ENCODE measurements at regions not wholly inside any gene's neighbourhood (a gene's known extent, or its start where the extent isn't known, plus 50 kb on each side); places are given as distances from the start of the nearest gene placed in this dataset.

DNA sequence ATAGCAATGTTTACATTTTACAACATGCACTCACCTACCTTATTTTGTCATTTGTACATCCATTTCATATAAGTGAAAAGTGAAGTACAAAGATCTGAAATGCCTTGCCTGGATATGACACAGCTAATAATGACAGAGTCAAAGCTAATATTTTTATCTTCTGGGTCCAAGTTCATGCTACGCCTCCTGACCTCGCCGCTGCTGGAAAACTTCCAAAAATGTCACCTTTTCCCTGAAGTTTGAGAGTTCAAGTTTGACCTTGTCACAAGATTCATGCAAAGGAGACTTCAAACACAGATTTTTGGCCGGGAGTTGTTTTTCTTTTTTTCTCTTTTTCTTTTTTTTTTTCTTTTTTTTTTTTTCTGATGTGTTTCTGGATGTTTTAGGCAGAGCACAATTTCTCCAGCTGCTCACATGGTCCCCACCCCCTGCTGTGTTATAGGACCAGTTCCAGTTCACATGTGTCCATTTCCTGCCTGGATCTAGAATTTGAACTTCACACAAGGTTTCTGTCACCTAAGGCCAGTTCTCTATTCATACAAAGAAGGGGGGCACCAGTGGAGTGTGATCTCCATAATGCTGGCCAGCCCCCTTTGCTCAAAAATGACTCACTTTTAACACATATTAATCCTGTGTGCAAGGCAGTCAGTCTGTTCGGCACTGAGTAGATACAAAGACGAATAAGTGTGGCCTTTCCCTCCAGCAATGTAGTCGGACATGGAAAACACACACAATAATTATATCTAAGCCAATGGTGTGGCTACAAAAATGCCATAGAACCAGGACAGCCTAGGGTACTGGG is 546.8 kb downstream of the BUD13 start:
- H3K9me3 Mint-ChIP-seq, result no peaks in the 10 kb centered on the region
- Histone ChIP-seq H3K4me2 (no peak overlapping the region), H3K27me3 (ENCODE audit: insufficient read depth) (no peaks in the 10 kb centered on the region), H3K4me3 (no peak overlapping the region), H4K20me1 (replicated peaks; ENCODE audit: insufficient read depth) (no peaks in the 10 kb centered on the region), H3K9me2 (ENCODE audit: insufficient read depth) (no peaks in the 10 kb centered on the region), H3K36me3 (ENCODE audit: insufficient read depth) (no peaks in the 10 kb centered on the region), H3K79me2 (replicated peaks; ENCODE audit: insufficient read depth) (no peaks in the 10 kb centered on the region), H3F3A (replicated peaks; ENCODE audit: low read depth) (no peaks in the 10 kb centered on the region), H3K4me1 (ENCODE audit: insufficient read depth) (peaks cover 16% of the 10 kb centered on the region), H2AFZ (no peak overlapping the region), H3K27ac (ENCODE audit: low read depth) (no peak overlapping the region)
- H3K4me1 Mint-ChIP-seq, result peaks cover 28% of the 10 kb centered on the region
- no peak for ATAC-seq
- peaks cover 4% of the 10 kb centered on the region for H3K27me3 Mint-ChIP-seq (ENCODE audit: insufficient read depth, low read depth, poor library complexity)
- H3K27ac Mint-ChIP-seq, result no peak overlapping the region
- no peak overlapping the region for H3K4me3 Mint-ChIP-seq
- no peaks in the 10 kb centered on the region for H3K36me3 Mint-ChIP-seq (ENCODE audit: low read depth)
- TF ChIP-seq, protein P1, sequence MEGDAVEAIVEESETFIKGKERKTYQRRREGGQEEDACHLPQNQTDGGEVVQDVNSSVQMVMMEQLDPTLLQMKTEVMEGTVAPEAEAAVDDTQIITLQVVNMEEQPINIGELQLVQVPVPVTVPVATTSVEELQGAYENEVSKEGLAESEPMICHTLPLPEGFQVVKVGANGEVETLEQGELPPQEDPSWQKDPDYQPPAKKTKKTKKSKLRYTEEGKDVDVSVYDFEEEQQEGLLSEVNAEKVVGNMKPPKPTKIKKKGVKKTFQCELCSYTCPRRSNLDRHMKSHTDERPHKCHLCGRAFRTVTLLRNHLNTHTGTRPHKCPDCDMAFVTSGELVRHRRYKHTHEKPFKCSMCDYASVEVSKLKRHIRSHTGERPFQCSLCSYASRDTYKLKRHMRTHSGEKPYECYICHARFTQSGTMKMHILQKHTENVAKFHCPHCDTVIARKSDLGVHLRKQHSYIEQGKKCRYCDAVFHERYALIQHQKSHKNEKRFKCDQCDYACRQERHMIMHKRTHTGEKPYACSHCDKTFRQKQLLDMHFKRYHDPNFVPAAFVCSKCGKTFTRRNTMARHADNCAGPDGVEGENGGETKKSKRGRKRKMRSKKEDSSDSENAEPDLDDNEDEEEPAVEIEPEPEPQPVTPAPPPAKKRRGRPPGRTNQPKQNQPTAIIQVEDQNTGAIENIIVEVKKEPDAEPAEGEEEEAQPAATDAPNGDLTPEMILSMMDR (conservative IDR thresholded peaks at IDR 0.05; ENCODE audit: low read depth in 2 of 2), result no peak
- no peak for TF ChIP-seq ZNF331 (CRISPR knock-in tag; IDR thresholded peaks at IDR 0.05; ENCODE audit: low read depth)
- no peak for DNase-seq (ENCODE audit: low spot score)

DNA sequence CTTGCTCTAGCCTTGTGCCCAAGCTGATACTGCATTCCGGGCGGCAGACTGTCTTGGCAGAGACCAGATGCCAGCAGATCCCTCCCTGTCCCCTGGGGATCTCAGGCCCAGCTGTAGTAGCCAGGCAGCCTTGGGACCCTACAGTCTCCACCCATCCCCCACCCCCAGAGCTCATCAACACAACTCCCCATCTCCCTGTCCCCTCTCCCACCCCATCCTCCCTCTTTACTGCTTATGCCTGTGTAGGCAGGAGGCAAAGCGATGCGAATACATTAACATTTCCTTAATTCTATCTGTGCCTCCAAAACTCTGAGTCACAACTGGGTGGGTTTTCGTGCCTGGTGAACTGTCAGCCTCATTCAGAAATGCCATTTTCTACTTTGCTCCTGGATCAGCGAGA is 547.6 kb downstream of the BUD13 start:
- Histone ChIP-seq H3K9me2 (ENCODE audit: insufficient read depth) (no peaks in the 10 kb centered on the region), H3K27me3 (ENCODE audit: insufficient read depth) (no peaks in the 10 kb centered on the region), H3K4me3 (no peak overlapping the region), H3K27ac (ENCODE audit: low read depth) (no peak overlapping the region), H2AFZ (no peak overlapping the region), H3K36me3 (ENCODE audit: insufficient read depth) (no peaks in the 10 kb centered on the region), H3F3A (replicated peaks; ENCODE audit: low read depth) (no peaks in the 10 kb centered on the region), H4K20me1 (replicated peaks; ENCODE audit: insufficient read depth) (no peaks in the 10 kb centered on the region), H3K4me2 (peak overlapping the region; percentile 62; the same call in 1 of the 2 replicates), H3K4me1 (ENCODE audit: insufficient read depth) (peaks cover 14% of the 10 kb centered on the region), H3K79me2 (replicated peaks; ENCODE audit: insufficient read depth) (no peaks in the 10 kb centered on the region)
- Mint-ChIP-seq H3K4me1 (peaks cover 28% of the 10 kb centered on the region), H3K27me3 (ENCODE audit: insufficient read depth, low read depth, poor library complexity) (peaks cover 4% of the 10 kb centered on the region), H3K4me3 (no peak overlapping the region), H3K9me3 (no peaks in the 10 kb centered on the region), H3K36me3 (ENCODE audit: low read depth) (no peaks in the 10 kb centered on the region), H3K27ac (no peak overlapping the region)
- DNase-seq (ENCODE audit: low spot score) (peak; percentile 50), ATAC-seq (peak; percentile 64)
- TF ChIP-seq EZH2 (IDR thresholded peaks at IDR 0.05; ENCODE audit: low read depth, unreplicated experiment) (no peak), POLR2AphosphoS5 (IDR thresholded peaks at IDR 0.05; ENCODE audit: low read depth) (no peak), EZH2phosphoT487 (IDR thresholded peaks at IDR 0.05; ENCODE audit: unreplicated experiment) (no peak)
- TF ChIP-seq, protein P2, sequence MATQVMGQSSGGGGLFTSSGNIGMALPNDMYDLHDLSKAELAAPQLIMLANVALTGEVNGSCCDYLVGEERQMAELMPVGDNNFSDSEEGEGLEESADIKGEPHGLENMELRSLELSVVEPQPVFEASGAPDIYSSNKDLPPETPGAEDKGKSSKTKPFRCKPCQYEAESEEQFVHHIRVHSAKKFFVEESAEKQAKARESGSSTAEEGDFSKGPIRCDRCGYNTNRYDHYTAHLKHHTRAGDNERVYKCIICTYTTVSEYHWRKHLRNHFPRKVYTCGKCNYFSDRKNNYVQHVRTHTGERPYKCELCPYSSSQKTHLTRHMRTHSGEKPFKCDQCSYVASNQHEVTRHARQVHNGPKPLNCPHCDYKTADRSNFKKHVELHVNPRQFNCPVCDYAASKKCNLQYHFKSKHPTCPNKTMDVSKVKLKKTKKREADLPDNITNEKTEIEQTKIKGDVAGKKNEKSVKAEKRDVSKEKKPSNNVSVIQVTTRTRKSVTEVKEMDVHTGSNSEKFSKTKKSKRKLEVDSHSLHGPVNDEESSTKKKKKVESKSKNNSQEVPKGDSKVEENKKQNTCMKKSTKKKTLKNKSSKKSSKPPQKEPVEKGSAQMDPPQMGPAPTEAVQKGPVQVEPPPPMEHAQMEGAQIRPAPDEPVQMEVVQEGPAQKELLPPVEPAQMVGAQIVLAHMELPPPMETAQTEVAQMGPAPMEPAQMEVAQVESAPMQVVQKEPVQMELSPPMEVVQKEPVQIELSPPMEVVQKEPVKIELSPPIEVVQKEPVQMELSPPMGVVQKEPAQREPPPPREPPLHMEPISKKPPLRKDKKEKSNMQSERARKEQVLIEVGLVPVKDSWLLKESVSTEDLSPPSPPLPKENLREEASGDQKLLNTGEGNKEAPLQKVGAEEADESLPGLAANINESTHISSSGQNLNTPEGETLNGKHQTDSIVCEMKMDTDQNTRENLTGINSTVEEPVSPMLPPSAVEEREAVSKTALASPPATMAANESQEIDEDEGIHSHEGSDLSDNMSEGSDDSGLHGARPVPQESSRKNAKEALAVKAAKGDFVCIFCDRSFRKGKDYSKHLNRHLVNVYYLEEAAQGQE (IDR thresholded peaks at IDR 0.05; ENCODE audit: unreplicated experiment), result no peak
- TF ChIP-seq, protein P3, sequence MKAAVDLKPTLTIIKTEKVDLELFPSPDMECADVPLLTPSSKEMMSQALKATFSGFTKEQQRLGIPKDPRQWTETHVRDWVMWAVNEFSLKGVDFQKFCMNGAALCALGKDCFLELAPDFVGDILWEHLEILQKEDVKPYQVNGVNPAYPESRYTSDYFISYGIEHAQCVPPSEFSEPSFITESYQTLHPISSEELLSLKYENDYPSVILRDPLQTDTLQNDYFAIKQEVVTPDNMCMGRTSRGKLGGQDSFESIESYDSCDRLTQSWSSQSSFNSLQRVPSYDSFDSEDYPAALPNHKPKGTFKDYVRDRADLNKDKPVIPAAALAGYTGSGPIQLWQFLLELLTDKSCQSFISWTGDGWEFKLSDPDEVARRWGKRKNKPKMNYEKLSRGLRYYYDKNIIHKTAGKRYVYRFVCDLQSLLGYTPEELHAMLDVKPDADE (IDR thresholded peaks at IDR 0.05), result no peak
- TF ChIP-seq, protein P4, sequence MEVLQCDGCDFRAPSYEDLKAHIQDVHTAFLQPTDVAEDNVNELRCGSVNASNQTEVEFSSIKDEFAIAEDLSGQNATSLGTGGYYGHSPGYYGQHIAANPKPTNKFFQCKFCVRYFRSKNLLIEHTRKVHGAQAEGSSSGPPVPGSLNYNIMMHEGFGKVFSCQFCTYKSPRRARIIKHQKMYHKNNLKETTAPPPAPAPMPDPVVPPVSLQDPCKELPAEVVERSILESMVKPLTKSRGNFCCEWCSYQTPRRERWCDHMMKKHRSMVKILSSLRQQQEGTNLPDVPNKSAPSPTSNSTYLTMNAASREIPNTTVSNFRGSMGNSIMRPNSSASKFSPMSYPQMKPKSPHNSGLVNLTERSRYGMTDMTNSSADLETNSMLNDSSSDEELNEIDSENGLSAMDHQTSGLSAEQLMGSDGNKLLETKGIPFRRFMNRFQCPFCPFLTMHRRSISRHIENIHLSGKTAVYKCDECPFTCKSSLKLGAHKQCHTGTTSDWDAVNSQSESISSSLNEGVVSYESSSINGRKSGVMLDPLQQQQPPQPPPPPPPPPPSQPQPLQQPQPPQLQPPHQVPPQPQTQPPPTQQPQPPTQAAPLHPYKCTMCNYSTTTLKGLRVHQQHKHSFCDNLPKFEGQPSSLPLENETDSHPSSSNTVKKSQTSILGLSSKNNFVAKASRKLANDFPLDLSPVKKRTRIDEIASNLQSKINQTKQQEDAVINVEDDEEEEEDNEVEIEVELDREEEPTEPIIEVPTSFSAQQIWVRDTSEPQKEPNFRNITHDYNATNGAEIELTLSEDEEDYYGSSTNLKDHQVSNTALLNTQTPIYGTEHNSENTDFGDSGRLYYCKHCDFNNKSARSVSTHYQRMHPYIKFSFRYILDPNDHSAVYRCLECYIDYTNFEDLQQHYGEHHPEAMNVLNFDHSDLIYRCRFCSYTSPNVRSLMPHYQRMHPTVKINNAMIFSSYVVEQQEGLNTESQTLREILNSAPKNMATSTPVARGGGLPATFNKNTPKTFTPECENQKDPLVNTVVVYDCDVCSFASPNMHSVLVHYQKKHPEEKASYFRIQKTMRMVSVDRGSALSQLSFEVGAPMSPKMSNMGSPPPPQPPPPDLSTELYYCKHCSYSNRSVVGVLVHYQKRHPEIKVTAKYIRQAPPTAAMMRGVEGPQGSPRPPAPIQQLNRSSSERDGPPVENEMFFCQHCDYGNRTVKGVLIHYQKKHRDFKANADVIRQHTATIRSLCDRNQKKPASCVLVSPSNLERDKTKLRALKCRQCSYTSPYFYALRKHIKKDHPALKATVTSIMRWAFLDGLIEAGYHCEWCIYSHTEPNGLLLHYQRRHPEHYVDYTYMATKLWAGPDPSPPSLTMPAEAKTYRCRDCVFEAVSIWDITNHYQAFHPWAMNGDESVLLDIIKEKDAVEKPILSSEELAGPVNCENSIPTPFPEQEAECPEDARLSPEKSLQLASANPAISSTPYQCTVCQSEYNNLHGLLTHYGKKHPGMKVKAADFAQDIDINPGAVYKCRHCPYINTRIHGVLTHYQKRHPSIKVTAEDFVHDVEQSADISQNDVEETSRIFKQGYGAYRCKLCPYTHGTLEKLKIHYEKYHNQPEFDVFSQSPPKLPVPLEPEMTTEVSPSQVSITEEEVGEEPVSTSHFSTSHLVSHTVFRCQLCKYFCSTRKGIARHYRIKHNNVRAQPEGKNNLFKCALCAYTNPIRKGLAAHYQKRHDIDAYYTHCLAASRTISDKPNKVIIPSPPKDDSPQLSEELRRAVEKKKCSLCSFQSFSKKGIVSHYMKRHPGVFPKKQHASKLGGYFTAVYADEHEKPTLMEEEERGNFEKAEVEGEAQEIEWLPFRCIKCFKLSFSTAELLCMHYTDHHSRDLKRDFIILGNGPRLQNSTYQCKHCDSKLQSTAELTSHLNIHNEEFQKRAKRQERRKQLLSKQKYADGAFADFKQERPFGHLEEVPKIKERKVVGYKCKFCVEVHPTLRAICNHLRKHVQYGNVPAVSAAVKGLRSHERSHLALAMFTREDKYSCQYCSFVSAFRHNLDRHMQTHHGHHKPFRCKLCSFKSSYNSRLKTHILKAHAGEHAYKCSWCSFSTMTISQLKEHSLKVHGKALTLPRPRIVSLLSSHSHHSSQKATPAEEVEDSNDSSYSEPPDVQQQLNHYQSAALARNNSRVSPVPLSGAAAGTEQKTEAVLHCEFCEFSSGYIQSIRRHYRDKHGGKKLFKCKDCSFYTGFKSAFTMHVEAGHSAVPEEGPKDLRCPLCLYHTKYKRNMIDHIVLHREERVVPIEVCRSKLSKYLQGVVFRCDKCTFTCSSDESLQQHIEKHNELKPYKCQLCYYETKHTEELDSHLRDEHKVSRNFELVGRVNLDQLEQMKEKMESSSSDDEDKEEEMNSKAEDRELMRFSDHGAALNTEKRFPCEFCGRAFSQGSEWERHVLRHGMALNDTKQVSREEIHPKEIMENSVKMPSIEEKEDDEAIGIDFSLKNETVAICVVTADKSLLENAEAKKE (CRISPR knock-in tag; IDR thresholded peaks at IDR 0.05), result no peak
